ENCODE measurements at regions not wholly inside any gene's neighbourhood (a gene's known extent, or its start where the extent isn't known, plus 50 kb on each side); places are given as distances from the start of the nearest gene placed in this dataset.

DNA sequence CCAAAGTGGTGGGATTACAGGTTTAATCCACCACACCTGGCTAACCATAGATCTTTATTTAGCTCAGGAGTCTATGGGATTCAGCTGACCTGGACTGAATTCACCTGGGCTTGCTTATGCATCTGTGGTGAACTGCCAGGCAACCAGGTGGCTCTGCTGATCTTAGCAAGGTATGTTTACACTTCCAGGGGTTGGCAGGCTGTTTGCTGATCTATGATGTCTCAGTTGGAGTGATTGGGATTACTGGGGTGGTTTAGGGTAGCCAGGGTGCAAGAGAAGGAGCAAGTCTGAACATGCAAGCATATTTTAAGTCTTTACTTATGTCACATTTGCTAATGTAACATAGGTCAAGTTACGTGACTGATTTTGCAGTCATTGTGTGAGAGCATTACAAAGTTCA is 63.6 kb upstream of the JAK2 start (continued):
- TF ChIP-seq HMGA1 (CRISPR knock-in tag; conservative IDR thresholded peaks at IDR 0.05), result no peak
- TF ChIP-seq, protein P1, sequence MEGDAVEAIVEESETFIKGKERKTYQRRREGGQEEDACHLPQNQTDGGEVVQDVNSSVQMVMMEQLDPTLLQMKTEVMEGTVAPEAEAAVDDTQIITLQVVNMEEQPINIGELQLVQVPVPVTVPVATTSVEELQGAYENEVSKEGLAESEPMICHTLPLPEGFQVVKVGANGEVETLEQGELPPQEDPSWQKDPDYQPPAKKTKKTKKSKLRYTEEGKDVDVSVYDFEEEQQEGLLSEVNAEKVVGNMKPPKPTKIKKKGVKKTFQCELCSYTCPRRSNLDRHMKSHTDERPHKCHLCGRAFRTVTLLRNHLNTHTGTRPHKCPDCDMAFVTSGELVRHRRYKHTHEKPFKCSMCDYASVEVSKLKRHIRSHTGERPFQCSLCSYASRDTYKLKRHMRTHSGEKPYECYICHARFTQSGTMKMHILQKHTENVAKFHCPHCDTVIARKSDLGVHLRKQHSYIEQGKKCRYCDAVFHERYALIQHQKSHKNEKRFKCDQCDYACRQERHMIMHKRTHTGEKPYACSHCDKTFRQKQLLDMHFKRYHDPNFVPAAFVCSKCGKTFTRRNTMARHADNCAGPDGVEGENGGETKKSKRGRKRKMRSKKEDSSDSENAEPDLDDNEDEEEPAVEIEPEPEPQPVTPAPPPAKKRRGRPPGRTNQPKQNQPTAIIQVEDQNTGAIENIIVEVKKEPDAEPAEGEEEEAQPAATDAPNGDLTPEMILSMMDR (CRISPR knock-in tag; IDR thresholded peaks at IDR 0.05), result no peak
- TF ChIP-seq TP53 (CRISPR knock-in tag; conservative IDR thresholded peaks at IDR 0.05), result no peak

DNA sequence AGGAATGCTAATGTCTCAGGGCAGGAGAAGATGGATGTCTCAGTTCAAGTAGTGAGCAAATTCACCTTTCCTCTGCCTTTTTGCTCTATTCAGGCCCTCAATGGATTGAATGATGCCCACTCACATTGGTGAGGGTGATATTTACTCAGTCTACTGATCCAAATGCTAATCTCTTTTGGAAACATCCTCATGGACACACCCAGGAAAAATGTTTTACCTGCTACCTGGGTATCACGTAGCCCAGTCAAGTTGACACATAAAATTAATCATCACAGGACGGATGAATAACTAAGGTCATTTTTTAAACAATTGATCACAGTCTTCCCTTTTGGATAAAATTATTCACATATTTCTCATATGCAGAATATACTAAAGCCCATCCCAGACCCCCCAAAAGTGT is 63.0 kb upstream of the JAK2 start:
- BruUV-seq (replicated peaks), result no TSS peak
- Histone ChIP-seq H3K36me3 (replicated peaks in 1 of 2; ENCODE audit: control insufficient read depth in 1 of 2, insufficient read depth in 2 of 2, low read length in 2 of 2) (no peaks in the 10 kb centered on the region), H4K20me1 (ENCODE audit: insufficient read depth, low read length) (no peaks in the 10 kb centered on the region), H3K4me1 (ENCODE audit: insufficient read depth, low read length) (no peaks in the 10 kb centered on the region), H3K79me2 (ENCODE audit: insufficient read depth, low read length) (no peaks in the 10 kb centered on the region), H3K4me2 (ENCODE audit: low read depth, low read length) (no peak overlapping the region), H3K9me3 (ENCODE audit: low read length) (no peaks in the 10 kb centered on the region), H3K27ac (ENCODE audit: extremely low read length, insufficient read depth, low read length) (no peak overlapping the region), H2AFZ (ENCODE audit: low read length) (no peak overlapping the region), H3K4me3 (replicated peaks in 1 of 3; ENCODE audit: insufficient read depth in 1 of 3, low read depth in 2 of 3, low read length in 3 of 3) (no peak overlapping the region), H3K9ac (ENCODE audit: insufficient read depth, low read depth, low read length) (no peak overlapping the region), H3K27me3 (ENCODE audit: control insufficient read depth in 1 of 2, insufficient read depth in 2 of 2, low read length in 2 of 2) (no peaks in the 10 kb centered on the region)
- ChIA-PET POLR2A (no interaction called here), CTCF (ENCODE audit: low intra/inter-chr PET ratio, low total read pairs) (no interaction called here)
- DNase-seq (ENCODE audit: low spot score), result no peak
- intact Hi-C loops (cut with micrococcal nuclease; ENCODE audit: unreplicated experiment) (loop anchor here (10.0 kb wide), 1 partner anchor 127 kb away; the partner anchor contains the start of gene RCL1), in situ Hi-C loops (cut with HindIII; ENCODE audit: extremely low pct_ligation_motif_present, low pct_unique_long_range_greater_than_20kb) (loop anchor here (10.0 kb wide), 1 partner anchor 157 kb away; no protein-coding TSS in a partner anchor)
- ATAC-seq, result no peak
- TF ChIP-seq, protein P2, sequence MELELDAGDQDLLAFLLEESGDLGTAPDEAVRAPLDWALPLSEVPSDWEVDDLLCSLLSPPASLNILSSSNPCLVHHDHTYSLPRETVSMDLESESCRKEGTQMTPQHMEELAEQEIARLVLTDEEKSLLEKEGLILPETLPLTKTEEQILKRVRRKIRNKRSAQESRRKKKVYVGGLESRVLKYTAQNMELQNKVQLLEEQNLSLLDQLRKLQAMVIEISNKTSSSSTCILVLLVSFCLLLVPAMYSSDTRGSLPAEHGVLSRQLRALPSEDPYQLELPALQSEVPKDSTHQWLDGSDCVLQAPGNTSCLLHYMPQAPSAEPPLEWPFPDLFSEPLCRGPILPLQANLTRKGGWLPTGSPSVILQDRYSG (CRISPR knock-in tag; IDR thresholded peaks at IDR 0.05), result no peak
- TF ChIP-seq ZNF430 (CRISPR knock-in tag; IDR thresholded peaks at IDR 0.05) (no peak), SAFB2 (CRISPR knock-in tag; IDR thresholded peaks at IDR 0.05; ENCODE audit: borderline replicate concordance, low read depth) (no peak), SIN3B (IDR thresholded peaks at IDR 0.05; ENCODE audit: low read length) (no peak), CAMTA2 (CRISPR knock-in tag; IDR thresholded peaks at IDR 0.05; ENCODE audit: borderline replicate concordance) (no peak), GTF2F1 (IDR thresholded peaks at IDR 0.05; ENCODE audit: low read length) (no peak), HHEX (CRISPR knock-in tag; IDR thresholded peaks at IDR 0.05) (no peak), ZSCAN9 (CRISPR knock-in tag; IDR thresholded peaks at IDR 0.05; ENCODE audit: borderline replicate concordance) (no peak), TBL1XR1 (IDR thresholded peaks at IDR 0.05; ENCODE audit: borderline replicate concordance, low read length, partially characterized antibody) (no peak), ZNF451 (CRISPR knock-in tag; IDR thresholded peaks at IDR 0.05) (no peak), ZNF260 (CRISPR knock-in tag; IDR thresholded peaks at IDR 0.05; ENCODE audit: borderline replicate concordance, low read depth) (no peak), ZNF768 (CRISPR knock-in tag; IDR thresholded peaks at IDR 0.05) (no peak)
- TF ChIP-seq, protein P3, sequence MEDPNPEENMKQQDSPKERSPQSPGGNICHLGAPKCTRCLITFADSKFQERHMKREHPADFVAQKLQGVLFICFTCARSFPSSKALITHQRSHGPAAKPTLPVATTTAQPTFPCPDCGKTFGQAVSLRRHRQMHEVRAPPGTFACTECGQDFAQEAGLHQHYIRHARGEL (CRISPR knock-in tag; IDR thresholded peaks at IDR 0.05), result no peak
- TF ChIP-seq, protein P4, sequence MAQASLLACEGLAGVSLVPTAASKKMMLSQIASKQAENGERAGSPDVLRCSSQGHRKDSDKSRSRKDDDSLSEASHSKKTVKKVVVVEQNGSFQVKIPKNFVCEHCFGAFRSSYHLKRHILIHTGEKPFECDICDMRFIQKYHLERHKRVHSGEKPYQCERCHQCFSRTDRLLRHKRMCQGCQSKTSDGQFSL (CRISPR knock-in tag; IDR thresholded peaks at IDR 0.05), result no peak
- TF ChIP-seq, protein P5, sequence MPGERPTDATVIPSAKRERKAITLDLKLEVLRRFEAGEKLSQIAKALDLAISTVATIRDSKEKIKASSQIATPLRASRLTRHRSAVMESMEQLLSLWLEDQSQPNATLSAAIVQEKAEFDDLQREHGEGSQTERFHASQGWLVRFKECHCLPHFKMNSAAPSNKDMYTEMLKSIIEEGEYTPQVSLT (CRISPR knock-in tag; IDR thresholded peaks at IDR 0.05; ENCODE audit: borderline replicate concordance, low read depth), result no peak
- TF ChIP-seq, protein P6, sequence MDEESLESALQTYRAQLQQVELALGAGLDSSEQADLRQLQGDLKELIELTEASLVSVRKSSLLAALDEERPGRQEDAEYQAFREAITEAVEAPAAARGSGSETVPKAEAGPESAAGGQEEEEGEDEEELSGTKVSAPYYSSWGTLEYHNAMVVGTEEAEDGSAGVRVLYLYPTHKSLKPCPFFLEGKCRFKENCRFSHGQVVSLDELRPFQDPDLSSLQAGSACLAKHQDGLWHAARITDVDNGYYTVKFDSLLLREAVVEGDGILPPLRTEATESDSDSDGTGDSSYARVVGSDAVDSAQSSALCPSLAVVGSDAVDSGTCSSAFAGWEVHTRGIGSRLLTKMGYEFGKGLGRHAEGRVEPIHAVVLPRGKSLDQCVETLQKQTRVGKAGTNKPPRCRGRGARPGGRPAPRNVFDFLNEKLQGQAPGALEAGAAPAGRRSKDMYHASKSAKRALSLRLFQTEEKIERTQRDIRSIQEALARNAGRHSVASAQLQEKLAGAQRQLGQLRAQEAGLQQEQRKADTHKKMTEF (CRISPR knock-in tag; IDR thresholded peaks at IDR 0.05), result no peak
- TF ChIP-seq, protein P7, sequence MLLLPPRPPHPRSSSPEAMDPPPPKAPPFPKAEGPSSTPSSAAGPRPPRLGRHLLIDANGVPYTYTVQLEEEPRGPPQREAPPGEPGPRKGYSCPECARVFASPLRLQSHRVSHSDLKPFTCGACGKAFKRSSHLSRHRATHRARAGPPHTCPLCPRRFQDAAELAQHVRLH (CRISPR knock-in tag; IDR thresholded peaks at IDR 0.05; ENCODE audit: borderline replicate concordance, low read depth), result no peak
- 100% methylated on average over 2 of the region's 2 CpGs for WGBS (ENCODE audit: low lambda C conversion rate)
- no peak for FAIRE-seq
